ENCODE measurements at regions not wholly inside any gene's neighbourhood (a gene's known extent, or its start where the extent isn't known, plus 50 kb on each side); places are given as distances from the start of the nearest gene placed in this dataset.
"Not testable (repeated sequence)": the region's sequence is repeated elsewhere in the genome, so short reads cannot be mapped to it uniquely, and the experiment has no call there.

DNA sequence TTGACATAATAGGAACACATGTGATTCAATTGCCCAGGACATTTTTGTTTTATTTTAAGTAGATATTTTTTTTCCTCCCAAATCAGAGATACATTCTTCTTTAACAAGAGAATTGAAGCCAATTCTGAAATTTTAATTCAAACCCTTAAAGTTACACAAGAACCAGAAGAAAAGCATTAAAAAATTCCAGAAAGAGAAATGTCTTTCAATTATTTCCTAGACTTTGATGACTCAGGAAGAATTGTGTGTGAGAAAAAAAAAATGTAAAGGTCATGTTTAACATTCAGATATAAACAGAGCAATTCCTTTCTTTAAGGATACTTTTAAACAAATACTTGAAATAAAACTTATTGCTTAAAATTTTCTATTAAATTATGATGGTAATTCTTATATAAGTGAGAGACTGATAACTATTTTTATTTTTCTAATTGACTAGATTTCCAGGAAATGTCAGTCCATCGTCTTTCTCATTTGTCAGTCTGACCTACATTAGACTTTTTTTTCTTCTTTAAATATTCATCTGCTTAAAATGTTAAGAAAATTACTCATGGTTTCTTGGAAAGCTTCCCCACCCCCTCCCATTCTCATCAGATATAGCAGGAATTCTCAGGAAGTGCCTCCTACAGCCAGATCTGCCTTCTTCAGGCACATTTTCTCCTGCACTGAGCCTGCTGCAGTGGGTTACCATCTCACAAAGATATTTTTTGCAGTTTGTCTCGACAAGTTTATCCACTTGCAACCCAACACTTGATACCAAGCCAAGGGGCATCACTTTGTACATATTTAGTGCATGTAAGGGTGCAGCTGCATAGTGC lies 261.8 kb upstream of the CBLB start:
- H3K27ac Mint-ChIP-seq (ENCODE audit: unreplicated experiment) = peak overlapping the region; percentile 44
- TF ChIP-seq, protein P1, sequence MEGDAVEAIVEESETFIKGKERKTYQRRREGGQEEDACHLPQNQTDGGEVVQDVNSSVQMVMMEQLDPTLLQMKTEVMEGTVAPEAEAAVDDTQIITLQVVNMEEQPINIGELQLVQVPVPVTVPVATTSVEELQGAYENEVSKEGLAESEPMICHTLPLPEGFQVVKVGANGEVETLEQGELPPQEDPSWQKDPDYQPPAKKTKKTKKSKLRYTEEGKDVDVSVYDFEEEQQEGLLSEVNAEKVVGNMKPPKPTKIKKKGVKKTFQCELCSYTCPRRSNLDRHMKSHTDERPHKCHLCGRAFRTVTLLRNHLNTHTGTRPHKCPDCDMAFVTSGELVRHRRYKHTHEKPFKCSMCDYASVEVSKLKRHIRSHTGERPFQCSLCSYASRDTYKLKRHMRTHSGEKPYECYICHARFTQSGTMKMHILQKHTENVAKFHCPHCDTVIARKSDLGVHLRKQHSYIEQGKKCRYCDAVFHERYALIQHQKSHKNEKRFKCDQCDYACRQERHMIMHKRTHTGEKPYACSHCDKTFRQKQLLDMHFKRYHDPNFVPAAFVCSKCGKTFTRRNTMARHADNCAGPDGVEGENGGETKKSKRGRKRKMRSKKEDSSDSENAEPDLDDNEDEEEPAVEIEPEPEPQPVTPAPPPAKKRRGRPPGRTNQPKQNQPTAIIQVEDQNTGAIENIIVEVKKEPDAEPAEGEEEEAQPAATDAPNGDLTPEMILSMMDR (IDR thresholded peaks at IDR 0.05; ENCODE audit: partially characterized antibody, unreplicated experiment) = no peak
- H3K9me3 Mint-ChIP-seq (ENCODE audit: unreplicated experiment) = peaks cover 2% of the 10 kb centered on the region
- H3K36me3 Mint-ChIP-seq (ENCODE audit: unreplicated experiment) = no peaks in the 10 kb centered on the region
- no peaks in the 10 kb centered on the region for H3K27me3 Mint-ChIP-seq (ENCODE audit: unreplicated experiment)
- DNase-seq = no peak
- H3K4me3 Mint-ChIP-seq (ENCODE audit: unreplicated experiment) = peak overlapping the region; percentile 32
- peaks cover 19% of the 10 kb centered on the region for H3K4me1 Mint-ChIP-seq (ENCODE audit: low read depth, unreplicated experiment)

DNA sequence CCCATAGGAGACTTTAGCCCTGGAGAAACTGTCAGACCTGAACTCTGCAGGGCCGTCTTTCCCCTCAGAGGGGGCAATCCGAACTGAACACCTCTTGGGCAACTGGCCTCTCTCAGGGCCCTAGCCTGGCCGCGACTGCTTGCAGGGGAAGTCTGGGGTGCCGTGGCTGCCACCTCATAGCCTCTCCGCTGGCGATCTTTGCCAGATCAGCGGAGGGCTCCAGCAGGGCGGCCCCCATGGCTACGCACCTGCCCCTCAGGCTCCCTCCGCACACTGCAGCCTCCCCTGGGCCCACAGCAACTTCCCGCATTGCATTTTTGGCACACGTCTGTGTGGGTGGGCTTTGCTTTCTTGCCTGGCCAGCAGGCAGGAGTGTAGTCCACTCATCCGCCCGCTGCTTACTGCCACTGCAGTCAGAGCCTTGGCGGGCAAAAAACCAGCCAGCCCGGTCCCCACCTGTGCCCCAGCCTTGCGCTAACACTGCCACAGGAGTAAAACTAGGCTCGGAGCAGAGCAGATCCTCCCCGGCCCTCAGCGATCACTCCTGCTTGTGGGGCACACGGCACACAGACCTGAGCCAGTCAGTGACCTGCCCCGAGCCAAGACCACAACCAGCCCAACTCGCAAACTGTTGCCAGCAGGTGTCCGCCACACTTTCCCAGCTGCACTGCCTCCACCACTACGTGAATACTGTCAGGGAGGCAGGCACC lies 266.8 kb upstream of the CBLB start:
- Mint-ChIP-seq H3K27ac (ENCODE audit: unreplicated experiment) (no peak overlapping the region), H3K4me3 (ENCODE audit: unreplicated experiment) (no peak overlapping the region), H3K9me3 (ENCODE audit: unreplicated experiment) (peaks cover 2% of the 10 kb centered on the region), H3K36me3 (ENCODE audit: unreplicated experiment) (no peaks in the 10 kb centered on the region), H3K4me1 (ENCODE audit: low read depth, unreplicated experiment) (peaks cover 10% of the 10 kb centered on the region), H3K27me3 (ENCODE audit: unreplicated experiment) (no peaks in the 10 kb centered on the region)
- DNase-seq = no peak
- TF ChIP-seq, protein P1 (IDR thresholded peaks at IDR 0.05; ENCODE audit: partially characterized antibody, unreplicated experiment) = no peak

DNA sequence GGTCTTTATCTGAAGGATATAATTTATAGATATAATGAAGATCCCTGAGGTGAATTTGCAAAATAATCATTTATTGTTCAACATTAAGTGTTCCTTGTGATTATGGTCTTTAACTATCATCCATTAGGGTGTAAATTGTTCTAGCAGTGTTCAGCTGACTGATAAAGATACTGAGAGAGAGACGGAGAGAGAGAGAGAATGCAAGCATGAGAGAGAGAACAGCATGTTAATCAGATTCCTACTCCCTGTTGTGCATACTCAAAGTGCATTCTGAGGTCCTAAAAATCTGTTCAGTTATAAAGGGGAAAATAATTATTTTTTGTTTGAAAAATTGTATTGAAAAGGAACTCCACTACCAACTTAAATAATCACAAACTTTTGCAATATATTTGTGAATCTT lies 271.0 kb upstream of the CBLB start:
- H3K4me3 Mint-ChIP-seq (ENCODE audit: unreplicated experiment) = no peak overlapping the region
- no peaks in the 10 kb centered on the region for H3K36me3 Mint-ChIP-seq (ENCODE audit: unreplicated experiment)
- TF ChIP-seq, protein P1 (IDR thresholded peaks at IDR 0.05; ENCODE audit: partially characterized antibody, unreplicated experiment) = no peak
- DNase-seq = no peak
- no peaks in the 10 kb centered on the region for H3K9me3 Mint-ChIP-seq (ENCODE audit: unreplicated experiment)
- no peaks in the 10 kb centered on the region for H3K27me3 Mint-ChIP-seq (ENCODE audit: unreplicated experiment)
- no peaks in the 10 kb centered on the region for H3K4me1 Mint-ChIP-seq (ENCODE audit: low read depth, unreplicated experiment)
- no peak overlapping the region for H3K27ac Mint-ChIP-seq (ENCODE audit: unreplicated experiment)

DNA sequence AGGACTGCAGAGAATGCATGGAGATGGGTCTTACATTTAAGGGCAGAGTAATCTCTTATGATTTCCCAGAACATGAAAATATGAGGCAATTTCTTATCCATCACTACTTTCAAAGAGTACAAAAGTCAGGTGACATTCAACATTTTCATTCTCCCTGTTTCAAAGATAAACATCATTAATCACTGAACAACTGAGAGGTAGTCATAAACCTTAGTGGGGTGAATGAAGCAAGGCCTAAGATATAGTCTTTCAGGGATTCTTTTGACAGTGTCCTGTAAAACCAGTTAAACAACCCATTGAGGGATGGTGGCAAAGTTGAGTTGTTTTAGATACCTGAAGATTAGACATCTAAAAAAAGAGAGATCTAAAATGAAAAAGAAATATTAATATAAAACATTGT lies 271.6 kb upstream of the CBLB start:
- Mint-ChIP-seq H3K27me3 (ENCODE audit: unreplicated experiment) (no peaks in the 10 kb centered on the region), H3K9me3 (ENCODE audit: unreplicated experiment) (peaks cover 3% of the 10 kb centered on the region), H3K36me3 (ENCODE audit: unreplicated experiment) (no peaks in the 10 kb centered on the region), H3K4me1 (ENCODE audit: low read depth, unreplicated experiment) (no peaks in the 10 kb centered on the region), H3K4me3 (ENCODE audit: unreplicated experiment) (no peak overlapping the region), H3K27ac (ENCODE audit: unreplicated experiment) (no peak overlapping the region)
- no peak for DNase-seq
- TF ChIP-seq, protein P1 (IDR thresholded peaks at IDR 0.05; ENCODE audit: partially characterized antibody, unreplicated experiment) = no peak

DNA sequence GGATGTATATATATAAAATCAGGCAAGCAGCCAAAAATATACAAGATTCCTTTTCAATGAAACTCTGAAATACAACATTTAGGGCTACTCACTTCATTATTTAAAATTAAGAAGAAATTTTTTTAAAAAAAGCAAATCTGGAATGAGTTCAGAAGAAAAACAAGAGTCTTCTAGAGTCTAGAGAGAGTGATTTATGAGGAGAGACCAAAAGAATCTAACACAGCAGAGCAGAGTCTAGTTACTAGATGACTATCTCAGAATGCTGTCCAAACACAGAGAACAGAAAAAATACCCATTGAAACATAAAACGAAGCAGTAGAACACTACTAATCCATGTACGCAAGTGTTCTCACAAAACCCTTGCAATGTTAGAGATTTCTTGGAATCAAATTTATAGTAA lies 275.2 kb upstream of the CBLB start:
- peaks cover 5% of the 10 kb centered on the region for H3K9me3 Mint-ChIP-seq (ENCODE audit: unreplicated experiment)
- H3K27me3 Mint-ChIP-seq (ENCODE audit: unreplicated experiment) = no peaks in the 10 kb centered on the region
- H3K27ac Mint-ChIP-seq (ENCODE audit: unreplicated experiment) = no peak overlapping the region
- no peaks in the 10 kb centered on the region for H3K36me3 Mint-ChIP-seq (ENCODE audit: unreplicated experiment)
- TF ChIP-seq, protein P1 (IDR thresholded peaks at IDR 0.05; ENCODE audit: partially characterized antibody, unreplicated experiment) = no peak
- no peaks in the 10 kb centered on the region for H3K4me1 Mint-ChIP-seq (ENCODE audit: low read depth, unreplicated experiment)
- DNase-seq = no peak
- no peak overlapping the region for H3K4me3 Mint-ChIP-seq (ENCODE audit: unreplicated experiment)

DNA sequence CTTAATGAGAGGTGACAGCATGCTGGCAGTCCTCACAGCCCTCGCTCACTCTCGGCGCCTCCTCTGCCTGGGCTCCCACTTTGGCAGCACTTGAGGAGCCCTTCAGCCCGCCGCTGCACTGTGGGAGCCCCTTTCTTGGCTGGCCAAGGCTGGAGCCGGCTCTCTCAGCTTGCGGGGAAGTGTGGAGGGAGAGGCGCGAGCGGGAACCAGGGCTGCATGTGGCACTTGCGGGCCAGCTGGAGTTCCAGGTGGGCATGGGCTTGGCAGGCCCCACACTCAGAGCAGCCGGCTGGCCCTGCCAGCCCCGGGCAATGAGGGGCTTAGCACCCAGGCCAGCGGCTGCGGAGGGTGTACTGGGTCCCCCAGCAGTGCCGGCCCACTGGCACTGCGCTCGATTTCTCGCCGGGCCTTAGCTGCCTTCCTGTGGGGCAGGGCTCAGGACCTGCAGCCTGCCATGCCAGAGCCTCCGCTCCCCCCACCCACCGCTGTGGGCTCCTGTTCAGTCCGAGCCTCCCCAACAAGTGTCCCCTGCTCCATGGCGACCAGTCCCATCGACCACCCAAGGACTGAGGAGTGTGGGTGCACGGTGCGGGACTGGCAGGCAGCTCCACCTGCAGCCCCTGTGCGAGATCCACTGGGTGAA lies 279.7 kb upstream of the CBLB start:
- DNase-seq; H3K9me3 Mint-ChIP-seq (ENCODE audit: unreplicated experiment); H3K4me1 Mint-ChIP-seq (ENCODE audit: low read depth, unreplicated experiment); H3K4me3 Mint-ChIP-seq (ENCODE audit: unreplicated experiment); H3K27ac Mint-ChIP-seq (ENCODE audit: unreplicated experiment); H3K27me3 Mint-ChIP-seq (ENCODE audit: unreplicated experiment); H3K36me3 Mint-ChIP-seq (ENCODE audit: unreplicated experiment): not testable (repeated sequence)

All from glutamatergic neuron (in vitro differentiated cells).